HCT116 (cell line): ENCODE measurements at regions not wholly inside any gene's neighbourhood (a gene's known extent, or its start where the extent isn't known, plus 50 kb on each side); places are given as distances from the start of the nearest gene placed in this dataset.

Experiments used
- CEBPB ChIP-seq: IDR thresholded peaks from 2 replicates; pipeline ENCODE4 v1.6.1; 2012; ENCODE audit warnings: low read depth
- CTCF ChIP-seq, 3 experiments: fragments of 200-600 bp in 1 of 3; sonication (generic) in 1 of 3; IDR thresholded peaks in 2 of 3; conservative IDR thresholded peaks in 1 of 3; 2 replicates each; pipeline ENCODE4 v1.5.1; 2012 to 2017; ENCODE audit warnings: low read depth in 2 of 3, low read length in 2 of 3, antibody characterized with exemption in 1 of 3, borderline replicate concordance in 1 of 3, control low read depth in 1 of 3, mild to moderate bottlenecking in 1 of 3, mixed read lengths in 1 of 3, mixed run types in 1 of 3, moderate library complexity in 1 of 3; ENCODE audit not compliant: insufficient read depth in 1 of 3
- EZH2 ChIP-seq: fragments of 200-600 bp; sonication (generic); IDR thresholded peaks from 2 replicates; pipeline ENCODE4 v1.6.1; 2017; ENCODE audit warnings: antibody characterized with exemption, mixed run types
- REST ChIP-seq: IDR thresholded peaks from 2 replicates; pipeline ENCODE4 v1.6.1; 2012; ENCODE audit warnings: low read depth

DNA sequence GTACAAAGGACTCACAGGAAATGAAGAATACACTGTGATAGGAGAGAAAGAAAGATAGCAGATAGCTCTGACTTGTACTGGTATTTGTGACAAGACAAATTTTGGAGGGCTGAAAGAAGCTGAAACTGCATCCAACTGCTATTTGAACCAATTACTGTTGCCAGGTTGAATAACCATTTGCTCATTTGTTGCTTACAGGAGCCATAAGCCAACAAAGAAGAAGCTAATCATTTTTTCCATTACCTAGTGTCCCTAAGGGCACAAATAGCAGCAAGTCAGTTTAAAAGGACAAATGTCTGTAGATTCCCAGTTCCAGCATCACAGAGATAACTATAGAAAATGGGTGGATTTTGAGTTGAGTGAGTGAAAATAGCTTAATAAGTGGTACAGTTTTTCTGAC, 376.9 kb upstream of the ARPP21 start:
- TF ChIP-seq CEBPB: no peak
- no peak for TF ChIP-seq CTCF (IDR thresholded peaks at IDR 0.05 in 2 of 3, conservative IDR thresholded peaks at IDR 0.05 in 1 of 3; ENCODE audit: borderline replicate concordance in 1 of 3, insufficient read depth in 1 of 3, low read depth in 2 of 3, low read length in 2 of 3)
- no peak for TF ChIP-seq EZH2
- TF ChIP-seq REST: no peak
